ENCODE measurements at regions not wholly inside any gene's neighbourhood (a gene's known extent, or its start where the extent isn't known, plus 50 kb on each side); places are given as distances from the start of the nearest gene placed in this dataset.
A peak's percentile ranks its signal among the peaks of the same experiment; 100 is the strongest.

- TF ChIP-seq POLR2A (IDR thresholded peaks at IDR 0.05), result no peak
- TF ChIP-seq, protein P1, sequence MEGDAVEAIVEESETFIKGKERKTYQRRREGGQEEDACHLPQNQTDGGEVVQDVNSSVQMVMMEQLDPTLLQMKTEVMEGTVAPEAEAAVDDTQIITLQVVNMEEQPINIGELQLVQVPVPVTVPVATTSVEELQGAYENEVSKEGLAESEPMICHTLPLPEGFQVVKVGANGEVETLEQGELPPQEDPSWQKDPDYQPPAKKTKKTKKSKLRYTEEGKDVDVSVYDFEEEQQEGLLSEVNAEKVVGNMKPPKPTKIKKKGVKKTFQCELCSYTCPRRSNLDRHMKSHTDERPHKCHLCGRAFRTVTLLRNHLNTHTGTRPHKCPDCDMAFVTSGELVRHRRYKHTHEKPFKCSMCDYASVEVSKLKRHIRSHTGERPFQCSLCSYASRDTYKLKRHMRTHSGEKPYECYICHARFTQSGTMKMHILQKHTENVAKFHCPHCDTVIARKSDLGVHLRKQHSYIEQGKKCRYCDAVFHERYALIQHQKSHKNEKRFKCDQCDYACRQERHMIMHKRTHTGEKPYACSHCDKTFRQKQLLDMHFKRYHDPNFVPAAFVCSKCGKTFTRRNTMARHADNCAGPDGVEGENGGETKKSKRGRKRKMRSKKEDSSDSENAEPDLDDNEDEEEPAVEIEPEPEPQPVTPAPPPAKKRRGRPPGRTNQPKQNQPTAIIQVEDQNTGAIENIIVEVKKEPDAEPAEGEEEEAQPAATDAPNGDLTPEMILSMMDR (IDR thresholded peaks at IDR 0.05), result no peak
- Histone ChIP-seq H3K36me3 (ENCODE audit: low read depth, missing control alignments) (no peaks in the 10 kb centered on the region), H3K27me3 (no peaks in the 10 kb centered on the region), H3K4me3 (no peak overlapping the region), H3K4me1 (no peaks in the 10 kb centered on the region), H3K9me3 (no peaks in the 10 kb centered on the region), H3K27ac (no peak overlapping the region)
- 88 to 95% methylated on average over 10 of the region's 10 CpGs for WGBS, 2 donors
- DNase-seq, result no peak
- intact Hi-C loops (cut with DNase I; ENCODE audit: low total_unique reads), result no loop called here
Observed at GRCh38 chr10:36994886-36995285, 130.5 kb upstream of the ANKRD30A start.

- Histone ChIP-seq H3K36me3 (ENCODE audit: low read depth, missing control alignments) (no peaks in the 10 kb centered on the region), H3K4me3 (peak overlapping the region in 1 of 2 donors; percentile 8), H3K27me3 (no peaks in the 10 kb centered on the region), H3K27ac (no peak overlapping the region), H3K9me3 (no peaks in the 10 kb centered on the region), H3K4me1 (no peaks in the 10 kb centered on the region)
- no peak for DNase-seq
- no peak for TF ChIP-seq POLR2A (IDR thresholded peaks at IDR 0.05)
- TF ChIP-seq, protein P1 (IDR thresholded peaks at IDR 0.05), result no peak
- 80 to 96% methylated on average over 5 to 12 of the region's 12 CpGs for WGBS, 2 donors
- intact Hi-C loops (cut with DNase I; ENCODE audit: low total_unique reads), result no loop called here
Observed at GRCh38 chr10:36989233-36989632, 136.2 kb upstream of the ANKRD30A start.

- Histone ChIP-seq H3K27me3 (no peaks in the 10 kb centered on the region), H3K4me1 (no peaks in the 10 kb centered on the region), H3K27ac (no peak overlapping the region), H3K4me3 (no peak overlapping the region), H3K9me3 (no peaks in the 10 kb centered on the region), H3K36me3 (ENCODE audit: low read depth, missing control alignments) (no peaks in the 10 kb centered on the region)
- no peak for TF ChIP-seq POLR2A (IDR thresholded peaks at IDR 0.05)
- TF ChIP-seq, protein P1 (IDR thresholded peaks at IDR 0.05), result no peak
- intact Hi-C loops (cut with DNase I; ENCODE audit: low total_unique reads), result no loop called here
- no peak for DNase-seq
- 64 to 78% methylated on average over 2 of the region's 2 CpGs for WGBS, 2 donors
Observed at GRCh38 chr10:36946598-36946997, 178.8 kb upstream of the ANKRD30A start.

GRCh38 chr10:36943544-36943943 is 181.9 kb upstream of the ANKRD30A start:
- TF ChIP-seq POLR2A (IDR thresholded peaks at IDR 0.05), result no peak
- TF ChIP-seq, protein P1 (IDR thresholded peaks at IDR 0.05), result no peak
- DNase-seq, result no peak
- intact Hi-C loops (cut with DNase I; ENCODE audit: low total_unique reads), result no loop called here
- Histone ChIP-seq H3K27ac (no peak overlapping the region), H3K36me3 (ENCODE audit: low read depth, missing control alignments) (no peaks in the 10 kb centered on the region), H3K27me3 (no peaks in the 10 kb centered on the region), H3K4me3 (peak overlapping the region; percentile 20 to 36), H3K9me3 (no peaks in the 10 kb centered on the region), H3K4me1 (no peaks in the 10 kb centered on the region)
- 46 to 54% methylated on average over 12 of the region's 12 CpGs for WGBS, 2 donors

- no peak overlapping the region for H3K27ac ChIP-seq
- no peak for DNase-seq
- H3K27me3 ChIP-seq, result no peaks in the 10 kb centered on the region
- WGBS, 2 donors, result 69 to 78% methylated on average over 6 to 8 of the region's 8 CpGs
- intact Hi-C loops (cut with DNase I; ENCODE audit: low total_unique reads), result no loop called here
- H3K4me1 ChIP-seq, result no peaks in the 10 kb centered on the region
- no peaks in the 10 kb centered on the region for H3K36me3 ChIP-seq (ENCODE audit: low read depth, missing control alignments)
- peak overlapping the region; percentile 20 to 36 for H3K4me3 ChIP-seq
- TF ChIP-seq POLR2A (IDR thresholded peaks at IDR 0.05), result no peak
- TF ChIP-seq, protein P1 (IDR thresholded peaks at IDR 0.05), result no peak
- H3K9me3 ChIP-seq, result no peaks in the 10 kb centered on the region
Observed at GRCh38 chr10:36942616-36943015, 182.8 kb upstream of the ANKRD30A start.
